NCI-H510A treated with DMSO at 0.1 percent for 48 hours (cell line): ENCODE measurements at regions not wholly inside any gene's neighbourhood (a gene's known extent, or its start where the extent isn't known, plus 50 kb on each side); places are given as distances from the start of the nearest gene placed in this dataset.

Source experiments
- DNase-seq: peaks from one replicate; lab custom pipeline; 2025; lab: John Stamatoyannopoulos, UW

GRCh38 chr4:23166919-23167318 lies 474.2 kb downstream of the GBA3 start:
- no peak for DNase-seq

DNA sequence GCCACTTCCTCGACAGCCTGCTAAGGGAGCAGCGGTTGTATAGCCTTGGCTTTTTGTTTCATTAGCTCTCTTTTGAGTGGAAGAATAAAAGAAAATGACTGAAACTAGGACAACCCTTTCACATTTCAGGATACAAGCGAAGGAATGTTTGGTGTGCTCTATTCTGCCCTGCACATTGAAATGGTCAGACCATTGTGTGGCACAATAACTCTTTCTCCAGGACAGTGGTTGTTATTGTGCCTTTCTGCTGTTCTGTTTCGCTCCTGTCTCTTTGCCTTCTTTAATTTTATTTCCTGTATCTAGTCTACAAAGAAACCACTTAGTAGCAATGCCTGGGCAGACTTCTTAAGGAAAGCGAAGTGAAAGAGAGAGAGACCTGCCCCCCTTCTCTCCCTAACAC lies 473.7 kb downstream of the GBA3 start:
- DNase-seq: no peak

GRCh38 chr4:23165669-23166068 lies 472.9 kb downstream of the GBA3 start:
- no peak for DNase-seq

- DNase-seq: no peak
Measured at GRCh38 chr4:23163647-23164436, 471.1 kb downstream of the GBA3 start.

DNA sequence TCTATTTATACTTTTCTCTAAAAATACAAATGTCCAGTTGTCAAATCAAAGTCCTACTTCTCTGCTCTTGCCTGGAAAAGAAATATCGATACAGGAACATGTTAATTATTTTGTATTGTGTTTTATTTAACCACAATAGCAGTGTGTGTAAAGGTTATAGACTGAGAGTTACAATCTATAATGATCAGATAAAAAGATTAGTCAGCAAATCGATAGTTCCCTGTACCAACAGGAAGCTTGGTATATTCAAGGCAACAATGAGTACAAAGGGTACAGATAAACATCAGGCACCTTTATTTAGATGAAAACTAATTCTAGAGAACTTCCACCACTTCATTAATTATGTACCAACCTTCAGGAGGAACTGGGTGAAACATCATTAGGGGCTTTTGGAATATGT lies 469.5 kb downstream of the GBA3 start:
- no peak for DNase-seq

DNA sequence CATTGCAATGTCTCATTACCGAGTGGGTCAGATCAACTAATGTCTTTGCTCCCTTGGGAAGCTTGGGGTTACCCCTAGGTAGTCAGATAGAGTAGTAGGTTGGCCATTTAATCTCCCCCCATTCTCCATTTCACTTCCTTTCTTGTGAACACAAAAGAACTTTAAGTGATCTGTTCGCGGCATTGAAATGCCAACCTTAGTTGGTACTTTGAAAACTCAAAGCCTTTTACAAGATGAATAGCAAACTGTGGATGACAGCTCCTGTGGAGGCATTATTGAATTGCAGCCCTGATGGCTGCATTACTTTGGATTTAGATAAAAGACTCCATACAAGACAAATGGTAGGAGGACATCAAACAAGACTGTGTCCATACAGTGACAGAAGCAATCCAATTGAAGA lies 469.1 kb downstream of the GBA3 start:
- no peak for DNase-seq

DNA sequence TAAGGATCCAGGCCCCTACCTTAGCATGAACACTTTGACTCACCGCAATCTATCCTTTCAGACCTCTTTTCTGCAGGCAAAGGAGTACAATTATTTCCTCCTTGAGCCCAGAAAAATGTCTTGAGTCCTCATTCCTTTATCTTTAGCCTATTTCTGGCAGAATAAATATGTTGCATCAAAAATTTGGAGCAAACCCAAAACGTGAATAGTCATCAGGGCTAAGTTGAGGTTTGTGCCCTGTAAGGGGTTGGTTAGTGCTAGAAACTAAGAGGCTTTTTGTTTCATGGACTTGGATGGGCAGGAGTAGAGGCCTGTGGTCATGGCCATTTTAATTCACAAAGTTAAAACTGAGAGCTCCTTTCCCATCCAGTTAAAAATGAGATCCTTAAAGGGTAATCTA lies 460.3 kb downstream of the GBA3 start:
- no peak for DNase-seq

GRCh38 chr4:23149815-23150214 lies 457.1 kb downstream of the GBA3 start:
- DNase-seq: no peak

GRCh38 chr4:23144707-23145106 lies 452.0 kb downstream of the GBA3 start:
- DNase-seq: no peak

- DNase-seq: peak; percentile 7
Measured at GRCh38 chr4:23135792-23136645, 443.3 kb downstream of the GBA3 start.

DNA sequence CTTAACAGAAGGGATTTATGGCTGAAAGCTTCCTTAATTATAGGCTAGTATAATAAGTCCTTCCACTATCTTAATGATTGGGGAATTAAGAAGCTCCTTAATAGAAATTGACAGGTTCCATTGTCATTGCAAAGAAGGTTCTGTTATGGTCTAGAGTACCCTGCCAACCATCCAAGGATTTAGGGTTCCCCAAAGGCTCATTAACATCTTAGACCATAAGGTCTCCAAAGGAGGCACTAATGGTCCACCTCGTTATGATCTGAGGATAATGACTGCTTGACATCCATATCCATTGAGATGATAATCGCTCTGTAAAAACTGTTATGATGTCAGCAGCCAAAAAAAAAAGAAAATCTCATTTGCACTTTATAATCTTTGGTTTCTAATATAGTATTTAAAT lies 441.6 kb downstream of the GBA3 start:
- no peak for DNase-seq

DNA sequence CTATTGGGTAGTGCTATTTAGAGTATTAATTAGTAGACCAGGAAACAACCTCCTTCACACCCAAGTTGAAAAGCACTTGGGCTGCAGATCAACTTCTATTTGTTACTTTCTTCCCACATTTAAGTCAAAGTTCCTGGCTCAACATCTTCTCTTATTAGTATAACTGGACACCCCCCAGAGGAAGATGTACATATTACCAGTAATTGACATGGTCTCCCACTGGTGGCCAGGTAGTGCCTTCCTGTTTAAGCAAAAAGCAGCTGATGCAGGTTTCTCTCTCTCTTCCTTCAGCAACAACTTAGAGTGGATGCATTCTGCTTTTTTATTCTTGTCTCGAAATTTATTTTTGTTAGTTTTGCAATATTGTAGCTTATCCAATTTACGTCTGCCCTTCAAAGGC lies 438.1 kb downstream of the GBA3 start:
- DNase-seq: no peak

DNA sequence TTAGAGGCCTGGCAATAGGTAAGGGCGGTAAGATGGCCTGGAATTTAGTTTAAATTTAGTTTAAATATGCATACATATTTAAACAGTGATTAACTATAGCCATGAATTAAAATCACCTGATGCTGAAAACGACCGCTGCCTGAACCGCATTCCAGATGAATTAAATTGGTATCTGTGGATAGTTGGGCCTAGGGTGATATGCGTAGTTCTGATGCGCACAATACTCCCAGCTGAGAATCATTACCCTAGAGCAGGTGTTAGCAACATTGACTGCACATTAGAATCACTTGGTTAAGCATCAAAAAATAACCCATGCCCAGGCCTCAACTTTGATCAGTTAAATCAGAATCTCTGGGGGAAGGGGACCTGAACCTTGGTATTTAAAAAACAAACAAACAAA lies 432.4 kb downstream of the GBA3 start:
- DNase-seq: no peak

DNA sequence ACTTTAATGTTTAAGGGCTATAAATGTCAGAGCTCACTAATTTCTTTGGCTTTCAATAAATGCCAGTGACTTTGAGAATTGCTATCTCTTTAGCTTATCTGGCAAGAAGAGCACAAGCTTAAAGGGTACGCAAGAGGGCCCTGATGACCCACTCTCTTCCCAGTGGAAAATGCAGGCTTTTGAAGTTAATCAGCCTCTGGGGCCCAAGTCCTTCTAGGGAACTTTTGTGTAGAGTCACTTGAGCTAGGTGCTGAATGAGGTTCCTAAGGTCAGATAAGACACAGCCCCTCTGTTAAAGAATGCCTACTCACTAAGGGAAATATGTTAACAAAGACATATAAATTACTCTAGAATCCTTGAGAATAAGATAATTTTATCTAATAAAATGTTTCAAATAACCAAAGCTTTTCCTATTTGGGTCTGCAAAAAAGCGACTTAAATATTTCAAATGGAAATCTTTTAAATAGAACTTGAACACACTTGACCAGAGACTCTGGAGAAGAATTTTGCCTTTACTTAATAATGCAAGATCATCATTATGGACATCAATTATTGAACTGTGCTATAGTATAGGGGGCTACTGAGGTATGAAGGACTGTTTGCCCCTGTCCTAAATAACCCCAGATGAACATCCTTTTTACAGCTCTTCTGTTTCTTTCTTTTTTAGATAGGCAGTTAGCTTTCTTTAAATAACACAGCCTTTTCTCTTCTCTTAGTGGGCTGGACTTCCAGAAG lies 430.1 kb downstream of the GBA3 start:
- DNase-seq: no peak

GRCh38 chr4:23120374-23120773 lies 427.6 kb downstream of the GBA3 start:
- DNase-seq: no peak

DNA sequence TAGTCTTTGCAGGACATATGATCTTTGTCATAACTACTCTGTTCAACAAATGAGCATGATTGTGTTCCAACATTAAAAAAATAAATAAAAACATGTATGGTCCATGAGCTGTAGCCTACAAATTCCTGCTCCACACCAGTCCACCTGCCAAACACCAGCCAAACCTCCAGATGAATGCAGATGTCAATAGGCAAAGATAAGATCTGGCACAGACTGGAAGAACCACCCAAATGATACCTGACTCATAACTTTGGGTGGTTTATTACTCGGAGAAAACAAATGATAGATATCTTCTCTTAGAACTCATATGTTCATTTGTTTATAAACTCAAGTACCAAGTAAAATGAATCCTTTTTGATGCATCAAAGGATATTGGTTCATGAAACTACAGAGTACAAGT lies 425.1 kb downstream of the GBA3 start:
- no peak for DNase-seq

DNA sequence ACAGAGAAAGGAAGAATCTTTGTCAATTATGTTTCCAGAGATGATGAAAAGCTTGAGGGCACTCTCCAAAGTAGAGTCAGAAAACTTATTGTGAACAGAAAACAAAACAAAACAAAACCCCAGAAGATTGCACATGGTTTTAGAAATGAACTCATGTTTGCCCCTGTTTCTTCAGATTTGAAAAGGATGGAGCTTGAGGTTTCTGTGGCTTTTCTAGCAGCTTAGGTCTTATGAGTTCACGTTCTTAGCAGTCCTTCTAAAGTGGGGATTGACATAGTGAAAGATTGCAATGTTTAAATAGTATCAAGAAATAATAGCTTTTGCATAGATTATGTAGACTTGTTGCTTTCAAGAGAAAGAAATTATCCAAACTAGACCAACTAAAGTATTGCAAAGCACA lies 421.8 kb downstream of the GBA3 start:
- DNase-seq: no peak

GRCh38 chr4:23113104-23113503 lies 420.4 kb downstream of the GBA3 start:
- DNase-seq: no peak

- DNase-seq: no peak
Measured at GRCh38 chr4:23106516-23106915, 413.8 kb downstream of the GBA3 start.

DNA sequence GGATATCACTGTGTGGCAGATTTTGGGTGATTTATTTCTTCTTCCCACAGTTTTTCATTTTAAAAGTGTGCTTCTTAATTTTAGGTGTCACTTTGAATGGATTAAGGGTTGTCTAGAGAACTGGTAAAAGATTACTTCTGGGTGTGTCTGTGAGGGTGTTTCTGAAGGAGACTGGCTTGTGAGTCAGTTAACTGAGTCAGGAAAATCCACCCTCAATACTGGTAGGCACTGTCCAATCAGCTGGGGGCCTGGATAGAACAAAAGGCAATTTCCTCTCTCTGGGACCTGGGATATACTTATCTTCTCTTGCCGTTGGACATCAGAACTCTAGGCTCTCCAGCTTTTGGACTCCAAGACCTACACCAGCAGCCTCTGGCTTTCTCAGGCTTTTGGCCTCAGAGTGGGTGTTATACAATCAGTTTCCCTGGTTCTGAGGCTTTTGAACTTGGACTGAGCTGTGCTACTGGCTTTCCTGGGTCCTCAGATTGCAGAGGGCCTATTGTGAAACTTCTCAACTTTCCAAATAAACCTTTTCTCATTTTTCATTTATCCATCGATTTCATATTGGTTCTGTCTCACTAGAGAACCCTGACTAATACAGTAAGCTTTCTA lies 413.1 kb downstream of the GBA3 start:
- no peak for DNase-seq

- no peak for DNase-seq
Measured at GRCh38 chr4:23097251-23097650, 404.5 kb downstream of the GBA3 start.

DNA sequence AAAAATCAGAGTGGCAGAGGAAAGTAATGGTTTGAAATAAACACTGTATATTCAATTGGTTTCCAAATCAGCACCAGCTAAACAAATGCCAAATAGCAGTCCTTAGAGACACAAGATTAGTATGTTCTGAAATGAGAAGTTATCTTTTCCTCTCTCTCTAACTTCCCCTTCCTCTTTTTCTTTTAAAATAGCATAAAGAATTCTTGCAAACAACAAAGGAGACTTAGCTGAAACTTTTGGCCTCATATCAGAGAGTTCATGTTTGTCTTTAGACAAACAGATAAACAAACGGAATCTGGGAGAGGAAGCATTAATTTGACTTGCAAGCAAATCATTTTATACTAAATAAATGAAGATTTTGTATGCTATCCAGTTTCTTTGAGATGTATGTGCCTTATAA lies 399.0 kb downstream of the GBA3 start:
- no peak for DNase-seq

DNA sequence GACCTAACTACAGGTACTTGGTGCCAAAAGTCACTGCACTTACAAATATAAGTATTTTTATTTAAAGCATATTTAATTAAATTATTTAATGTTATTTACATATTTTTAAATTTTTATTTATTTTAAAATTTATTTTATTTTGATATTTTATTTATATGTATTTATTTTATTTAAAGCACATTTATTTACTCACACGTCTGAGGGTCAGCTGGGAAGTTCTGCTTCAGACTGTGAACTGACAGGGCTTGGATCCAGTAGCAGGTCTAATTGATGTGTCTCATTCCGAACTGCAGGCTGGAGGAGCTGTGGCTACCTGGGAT lies 392.5 kb downstream of the GBA3 start:
- DNase-seq: no peak
